ENCODE measurements at regions not wholly inside any gene's neighbourhood (a gene's known extent, or its start where the extent isn't known, plus 50 kb on each side); places are given as distances from the start of the nearest gene placed in this dataset.

DNA sequence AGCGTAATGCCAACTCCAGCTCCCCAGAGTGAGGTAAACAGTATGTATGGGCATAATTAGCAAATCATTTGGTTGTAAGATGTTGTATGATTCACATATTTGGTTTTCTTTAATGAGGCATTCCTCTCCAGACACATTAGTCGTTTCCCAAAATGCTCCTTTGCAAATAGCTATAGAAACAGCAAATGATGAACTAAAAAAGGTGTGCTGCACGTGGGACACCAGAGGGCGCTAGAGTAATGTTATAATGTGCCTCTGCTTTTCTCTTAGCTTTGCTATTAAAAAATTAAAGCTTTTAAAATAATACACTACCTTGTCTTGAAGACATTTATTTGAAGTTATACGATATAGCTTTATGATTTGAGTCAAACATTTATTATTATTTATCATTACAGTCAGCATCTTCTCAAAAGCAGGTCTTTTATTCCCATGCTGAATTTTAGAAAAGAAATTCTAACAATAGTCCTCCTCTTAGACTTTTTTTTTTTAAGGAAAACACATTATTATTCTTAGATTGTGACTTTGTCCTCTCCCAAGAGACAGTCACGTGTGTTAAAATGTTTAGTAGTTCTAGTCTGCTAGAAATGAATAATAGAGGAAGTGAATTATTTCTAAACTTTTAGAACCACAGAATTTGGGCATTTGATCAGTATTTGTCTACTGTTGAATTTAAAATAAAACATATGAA, 121.6 kb upstream of the FRY start:
- peak; percentile 81 for TF ChIP-seq CTCF (IDR thresholded peaks at IDR 0.05; ENCODE audit: low read depth, low read length)
- peak; percentile 63 for DNase-seq (ENCODE audit: low read depth, low spot score)
- in situ Hi-C loops (cut with HindIII; ENCODE audit: low sequenced_read_pairs) = no loop called here
- H3K4me3 ChIP-seq (ENCODE audit: low read depth, low read length) = no peak overlapping the region

- H3K4me3 ChIP-seq (ENCODE audit: low read depth, low read length) = no peak overlapping the region
- in situ Hi-C loops (cut with HindIII; ENCODE audit: low sequenced_read_pairs) = no loop called here
- no peak for DNase-seq (ENCODE audit: low read depth, low spot score)
- TF ChIP-seq CTCF (IDR thresholded peaks at IDR 0.05; ENCODE audit: low read depth, low read length) = no peak
These were observed 120.9 kb upstream of the FRY start for GRCh38 chr13:31910633-31911032.

GRCh38 chr13:31912647-31913401, 118.8 kb upstream of the FRY start:
- TF ChIP-seq CTCF (IDR thresholded peaks at IDR 0.05; ENCODE audit: low read depth, low read length) = no peak
- in situ Hi-C loops (cut with HindIII; ENCODE audit: low sequenced_read_pairs) = no loop called here
- no peak for DNase-seq (ENCODE audit: low read depth, low spot score)
- H3K4me3 ChIP-seq (ENCODE audit: low read depth, low read length) = no peak overlapping the region

DNA sequence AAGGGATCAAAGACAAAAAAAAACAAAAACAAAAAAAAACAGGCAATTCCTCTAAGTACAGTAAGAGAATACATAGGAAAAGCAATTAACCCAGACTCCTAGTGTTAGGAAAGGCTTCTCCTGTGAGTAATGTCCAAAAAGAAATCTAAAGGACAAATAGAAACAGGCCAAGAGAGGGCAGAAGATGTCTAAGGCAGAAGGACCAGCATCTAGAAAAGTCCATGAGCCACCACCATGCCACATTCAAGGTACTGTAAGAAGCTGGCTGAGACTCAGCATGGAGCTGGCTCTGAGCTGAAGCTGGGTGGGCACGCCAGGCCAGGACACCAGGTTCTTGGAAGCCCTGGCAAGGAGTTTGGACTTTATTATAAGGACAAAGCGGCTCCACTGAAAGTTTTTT, 118.1 kb upstream of the FRY start:
- no peak for TF ChIP-seq CTCF (IDR thresholded peaks at IDR 0.05; ENCODE audit: low read depth, low read length)
- DNase-seq (ENCODE audit: low read depth, low spot score) = peak; percentile 0
- H3K4me3 ChIP-seq (ENCODE audit: low read depth, low read length) = no peak overlapping the region
- in situ Hi-C loops (cut with HindIII; ENCODE audit: low sequenced_read_pairs) = no loop called here

GRCh38 chr13:31914843-31915242, 116.7 kb upstream of the FRY start:
- no peak for TF ChIP-seq CTCF (IDR thresholded peaks at IDR 0.05; ENCODE audit: low read depth, low read length)
- H3K4me3 ChIP-seq (ENCODE audit: low read depth, low read length) = no peak overlapping the region
- in situ Hi-C loops (cut with HindIII; ENCODE audit: low sequenced_read_pairs) = no loop called here
- no peak for DNase-seq (ENCODE audit: low read depth, low spot score)

GRCh38 chr13:31918707-31919106, 112.9 kb upstream of the FRY start:
- H3K4me3 ChIP-seq (ENCODE audit: low read depth, low read length) = no peak overlapping the region
- no peak for TF ChIP-seq CTCF (IDR thresholded peaks at IDR 0.05; ENCODE audit: low read depth, low read length)
- in situ Hi-C loops (cut with HindIII; ENCODE audit: low sequenced_read_pairs) = no loop called here
- DNase-seq (ENCODE audit: low read depth, low spot score) = no peak
